GM18498 (cell line): ENCODE measurements at regions not wholly inside any gene's neighbourhood (a gene's known extent, or its start where the extent isn't known, plus 50 kb on each side); places are given as distances from the start of the nearest gene placed in this dataset.

Source experiments
- ATAC-seq: cut with Tn5 transposase; IDR thresholded peaks from one replicate; pipeline ENCODE4 v1.9.1; 2021; ENCODE audit warnings: mild to moderate bottlenecking, moderate library complexity; ENCODE audit not compliant: unreplicated experiment

- no peak for ATAC-seq
These were observed 283.5 kb downstream of the C1orf94 start for GRCh38 chr1:34460193-34460592.

- ATAC-seq = no peak
These were observed 284.4 kb upstream of the GJB5 start for GRCh38 chr1:34470401-34470800.

GRCh38 chr1:34474566-34474965 lies 280.3 kb upstream of the GJB5 start:
- no peak for ATAC-seq

GRCh38 chr1:34476371-34476770 lies 278.5 kb upstream of the GJB5 start:
- ATAC-seq = no peak

GRCh38 chr1:34477632-34478141 lies 277.2 kb upstream of the GJB5 start:
- no peak for ATAC-seq

GRCh38 chr1:34478515-34479076 lies 276.3 kb upstream of the GJB5 start:
- ATAC-seq = no peak

GRCh38 chr1:34479731-34480130 lies 275.1 kb upstream of the GJB5 start:
- ATAC-seq = no peak

GRCh38 chr1:34488080-34488708 lies 266.7 kb upstream of the GJB5 start:
- ATAC-seq = no peak

GRCh38 chr1:34500451-34500850 lies 254.4 kb upstream of the GJB5 start:
- no peak for ATAC-seq

GRCh38 chr1:34511802-34512201 lies 243.0 kb upstream of the GJB5 start:
- no peak for ATAC-seq

- ATAC-seq = no peak
These were observed 236.6 kb upstream of the GJB5 start for GRCh38 chr1:34518146-34518699.

- no peak for ATAC-seq
These were observed 234.7 kb upstream of the GJB5 start for GRCh38 chr1:34520111-34520510.

GRCh38 chr1:34524783-34525182 lies 230.1 kb upstream of the GJB5 start:
- ATAC-seq = no peak

GRCh38 chr1:34529935-34530859 lies 224.7 kb upstream of the GJB5 start:
- ATAC-seq = peak; percentile 69

- no peak for ATAC-seq
These were observed 222.7 kb upstream of the GJB5 start for GRCh38 chr1:34532113-34532512.

- no peak for ATAC-seq
These were observed 216.4 kb upstream of the GJB5 start for GRCh38 chr1:34538481-34538880.

- no peak for ATAC-seq
These were observed 207.7 kb upstream of the GJB5 start for GRCh38 chr1:34547046-34547674.

GRCh38 chr1:34549199-34549598 lies 205.6 kb upstream of the GJB5 start:
- ATAC-seq = no peak

- no peak for ATAC-seq
These were observed 176.5 kb upstream of the GJB5 start for GRCh38 chr1:34578306-34578705.

- no peak for ATAC-seq
These were observed 172.5 kb upstream of the GJB5 start for GRCh38 chr1:34582356-34582755.

- ATAC-seq = no peak
These were observed 167.1 kb upstream of the GJB5 start for GRCh38 chr1:34587761-34588160.
